Activated CD8-positive, alpha-beta memory T cell treated with anti-CD3 and anti-CD28 coated beads, Interleukin-2, amount 50 U/mL, for 24 hours (primary cell): ENCODE measurements at regions not wholly inside any gene's neighbourhood (a gene's known extent, or its start where the extent isn't known, plus 50 kb on each side); places are given as distances from the start of the nearest gene placed in this dataset.

Experiments used
- DNase-seq: peaks from one replicate; pipeline ENCODE4 v3.0.0-alpha.2; 2020; ENCODE audit errors: extremely low read depth

DNA sequence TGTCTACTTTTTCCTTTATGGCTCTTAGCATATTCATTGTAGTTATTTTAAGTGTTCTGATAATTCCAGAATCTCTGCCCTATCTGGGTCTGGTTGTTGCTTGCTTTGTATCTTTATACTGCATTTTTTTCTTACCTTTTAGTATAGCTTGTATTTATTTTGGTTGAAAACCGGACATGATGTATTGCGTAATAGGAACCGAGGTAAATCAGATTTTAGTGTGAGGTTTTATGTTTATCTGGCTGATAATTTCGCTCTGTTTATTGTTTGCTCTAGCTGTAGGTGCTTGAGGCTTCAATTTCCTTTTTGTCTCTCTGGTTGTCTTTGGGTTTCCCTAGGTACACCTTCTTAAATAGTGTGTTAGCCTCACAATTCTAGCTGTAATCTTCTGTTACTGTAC, 263.8 kb upstream of the LCORL start:
- no peak for DNase-seq

GRCh38 chr4:18278244-18278643, 256.7 kb upstream of the LCORL start:
- no peak for DNase-seq

DNA sequence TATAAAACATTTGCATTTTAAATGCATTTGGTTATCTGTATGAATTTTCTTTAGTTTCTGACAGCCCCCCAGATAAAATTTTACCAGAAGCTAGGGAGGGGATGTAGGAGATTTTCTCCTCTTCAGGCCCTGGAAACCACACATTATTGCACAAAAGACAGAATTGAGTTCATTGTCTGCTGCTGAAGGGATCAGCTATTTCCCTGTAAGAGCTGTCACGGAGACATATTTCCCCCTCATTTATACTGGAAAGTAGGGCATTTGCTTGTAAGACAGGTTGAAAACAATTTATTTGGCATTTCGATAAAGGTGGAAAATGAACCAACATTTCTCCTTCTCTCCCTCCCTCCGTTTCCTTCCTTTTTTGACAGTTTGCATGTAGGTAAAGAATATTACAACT, 241.3 kb upstream of the LCORL start:
- DNase-seq, result no peak

GRCh38 chr4:18252052-18252451, 230.5 kb upstream of the LCORL start:
- no peak for DNase-seq

DNA sequence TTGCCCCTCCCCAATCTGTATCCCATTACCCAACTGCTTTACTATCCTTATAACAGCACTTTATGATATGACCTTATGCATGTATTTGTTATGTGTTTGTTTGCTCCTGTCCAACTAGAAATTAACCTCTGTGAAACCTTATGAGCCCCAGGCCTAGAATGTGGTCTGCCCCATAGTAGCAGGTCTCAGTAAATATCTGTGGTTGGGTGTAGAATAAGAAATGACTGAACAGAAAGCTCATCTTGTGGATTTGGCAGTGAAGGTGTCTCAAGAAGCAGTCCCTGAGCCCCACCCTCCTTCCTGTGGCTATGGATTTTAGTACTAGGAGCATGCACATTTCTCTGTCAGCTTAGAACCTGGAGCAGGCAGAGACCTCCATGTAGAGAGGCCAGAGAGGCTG, 229.0 kb upstream of the LCORL start:
- DNase-seq, result no peak

- DNase-seq, result no peak
Observed at GRCh38 chr4:18248611-18249010, 227.1 kb upstream of the LCORL start.

DNA sequence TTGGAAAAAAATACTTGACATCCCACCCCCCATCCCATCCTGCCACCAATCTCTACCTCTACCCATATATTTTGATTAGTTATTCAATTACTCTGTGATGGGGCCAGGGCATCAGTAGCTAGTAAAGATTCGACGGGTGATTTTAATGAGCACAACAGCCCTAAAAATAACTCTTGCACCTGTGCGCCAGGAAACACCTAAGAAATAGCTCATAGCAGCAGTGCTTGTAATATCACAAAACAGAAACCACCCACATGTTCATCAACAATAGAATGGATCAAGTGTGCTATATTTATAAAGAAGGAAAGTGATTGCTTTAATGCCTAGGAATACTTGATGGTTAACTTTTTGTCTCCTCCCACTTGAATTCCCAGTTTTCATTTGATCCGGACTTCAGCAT, 225.6 kb upstream of the LCORL start:
- DNase-seq, result no peak

DNA sequence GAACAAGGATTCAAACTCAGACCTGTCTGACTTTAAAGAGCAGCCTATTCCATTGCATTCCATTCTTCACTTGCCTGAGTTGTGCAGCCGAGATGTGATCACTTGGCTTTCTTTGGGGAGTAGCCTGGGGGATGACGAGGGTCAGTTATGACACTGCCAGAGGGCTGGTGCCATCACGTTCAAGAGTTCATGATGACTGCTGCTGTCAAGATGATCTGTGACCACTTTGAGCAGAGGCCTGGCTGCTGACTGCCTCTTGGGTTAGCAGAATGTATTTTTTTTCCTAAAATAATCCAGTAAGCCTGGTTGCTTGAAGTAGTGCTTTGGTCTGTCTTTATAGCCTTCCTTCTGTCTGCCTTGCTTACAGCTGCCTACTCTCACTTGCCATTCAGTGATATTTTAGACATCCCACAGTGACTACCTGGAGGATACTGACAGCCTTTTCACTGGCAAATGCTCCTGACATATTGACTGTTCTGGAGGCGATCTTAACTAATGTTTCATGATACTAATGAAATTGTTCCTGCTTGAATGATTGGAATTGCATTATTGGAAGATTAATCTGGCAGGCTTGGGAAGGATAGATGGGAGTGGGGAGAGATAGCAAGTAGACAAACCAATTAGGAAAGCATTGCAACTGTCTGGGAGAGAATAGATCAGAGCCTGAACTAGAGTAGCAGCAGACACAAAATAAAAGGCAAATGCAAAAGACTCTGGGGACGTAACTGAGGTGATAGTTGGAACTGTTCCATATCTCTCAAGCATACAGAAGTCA, 221.6 kb upstream of the LCORL start:
- DNase-seq, result no peak

DNA sequence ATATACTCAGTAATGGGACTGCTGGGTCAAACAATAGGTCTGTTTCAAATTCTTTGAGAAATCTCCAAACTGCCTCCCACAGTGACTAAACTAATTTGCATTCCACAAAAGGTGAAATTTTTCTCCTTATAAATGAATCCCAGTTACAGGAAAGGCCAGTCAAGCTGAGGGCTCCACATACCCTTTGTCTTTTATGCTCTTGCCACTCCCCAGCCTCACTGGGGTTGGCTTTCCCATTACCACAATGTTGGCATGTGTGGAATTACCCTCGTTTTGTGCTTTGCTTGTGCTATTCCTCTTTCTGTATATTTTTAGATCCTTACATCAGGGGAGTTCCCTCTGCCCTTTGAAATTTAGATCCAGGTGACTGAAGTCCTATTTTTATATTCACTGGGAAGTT, 220.2 kb upstream of the LCORL start:
- DNase-seq, result no peak

GRCh38 chr4:18234108-18234507, 212.6 kb upstream of the LCORL start:
- DNase-seq, result no peak

DNA sequence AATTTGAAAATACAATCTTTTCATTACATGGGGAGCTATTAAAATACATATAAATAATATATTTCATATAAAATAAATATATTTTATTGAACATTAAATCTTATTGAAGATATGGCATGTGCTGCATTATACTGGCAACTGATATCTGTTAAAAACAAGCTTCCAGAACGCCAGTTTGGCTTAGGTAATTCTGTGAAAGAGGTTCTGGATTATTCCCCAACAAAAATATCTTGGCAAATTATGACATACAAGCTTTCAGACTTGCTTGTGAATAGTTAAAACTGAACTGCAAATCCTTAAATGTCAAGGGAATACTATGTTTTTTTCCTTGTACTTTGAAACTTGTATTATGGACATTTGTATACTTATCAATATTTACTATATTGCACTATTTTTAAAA, 210.2 kb upstream of the LCORL start:
- no peak for DNase-seq

DNA sequence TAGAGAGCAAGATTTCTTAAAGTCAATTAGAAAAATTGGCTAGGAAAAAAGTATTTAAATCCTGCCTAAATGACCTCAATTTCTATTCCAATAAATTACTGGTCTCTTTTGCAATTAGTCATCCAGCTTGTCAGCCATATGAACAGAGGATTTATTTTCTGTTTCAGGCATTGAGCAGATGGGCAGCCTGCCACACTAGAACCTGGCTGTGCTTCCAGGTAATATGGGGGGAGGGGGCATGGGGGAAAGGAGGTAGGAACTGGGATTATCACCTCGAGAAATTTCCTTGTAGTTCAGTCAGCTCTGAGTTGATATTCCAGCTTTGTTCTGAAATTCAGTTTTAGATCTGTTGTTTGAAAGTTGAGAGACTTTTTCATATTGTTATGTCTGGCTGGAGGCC, 206.3 kb upstream of the LCORL start:
- DNase-seq, result no peak

- no peak for DNase-seq
Observed at GRCh38 chr4:18214411-18215055, 193.0 kb upstream of the LCORL start.

- DNase-seq, result no peak
Observed at GRCh38 chr4:18213576-18214198, 192.1 kb upstream of the LCORL start.

DNA sequence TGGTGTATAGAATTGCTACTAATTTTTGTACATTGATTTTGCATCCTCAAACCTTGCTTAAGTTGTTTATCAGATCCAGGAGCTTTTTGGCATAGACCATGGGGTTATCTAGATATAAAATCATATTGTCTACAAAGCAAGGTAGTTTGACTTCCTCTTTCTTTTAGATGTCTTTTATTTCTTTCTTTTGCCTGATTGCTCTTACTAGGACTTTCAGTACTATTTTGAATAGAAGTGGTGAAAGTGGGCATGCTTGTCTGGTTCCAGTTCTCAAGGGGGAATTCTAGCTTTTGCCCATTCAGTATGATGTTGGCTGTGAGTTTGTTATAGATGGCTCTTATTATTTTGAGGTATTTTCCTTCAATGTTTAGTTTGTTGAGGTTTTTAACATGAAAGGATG, 187.9 kb upstream of the LCORL start:
- DNase-seq, result no peak

DNA sequence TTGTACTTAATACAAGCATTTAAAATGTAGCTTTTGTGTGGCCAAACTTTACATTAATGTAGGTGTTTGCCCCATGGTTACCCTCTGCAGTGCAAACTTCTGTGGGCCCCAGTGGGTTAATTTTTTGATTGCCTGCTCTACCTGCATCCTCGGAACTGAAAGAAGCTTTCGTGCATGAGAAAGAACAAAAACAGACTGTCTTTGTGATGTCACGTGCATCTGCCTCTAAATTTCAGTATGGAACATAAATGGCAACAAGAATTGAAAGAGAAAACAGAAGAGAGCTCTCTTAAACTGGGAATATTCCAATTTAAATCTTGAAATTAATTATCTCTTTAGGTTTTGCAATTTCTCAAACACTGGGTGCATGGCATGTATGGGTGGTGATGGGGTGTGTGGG, 182.4 kb upstream of the LCORL start:
- no peak for DNase-seq

GRCh38 chr4:18202486-18202885, 180.9 kb upstream of the LCORL start:
- DNase-seq, result no peak

DNA sequence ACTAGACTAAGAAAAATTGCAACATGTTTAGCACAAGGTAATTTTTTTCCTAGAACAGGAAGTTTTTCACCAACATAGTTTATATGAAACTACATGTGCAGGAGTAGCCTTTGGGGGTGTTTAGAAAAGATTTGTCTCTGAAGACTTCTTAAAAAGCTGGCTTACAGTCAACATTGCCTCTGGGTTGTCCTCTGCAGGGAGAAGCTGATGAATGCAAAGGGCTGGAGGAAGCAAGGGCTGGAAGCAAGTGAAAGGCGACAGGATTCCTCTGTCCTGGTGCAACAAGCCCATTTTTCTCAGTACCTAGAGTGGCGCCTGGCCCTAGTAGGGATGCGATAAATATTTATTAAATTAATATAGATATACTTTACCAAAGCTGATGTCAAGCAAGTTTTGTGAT, 180.3 kb upstream of the LCORL start:
- DNase-seq, result no peak

GRCh38 chr4:18198653-18199052, 177.1 kb upstream of the LCORL start:
- no peak for DNase-seq

GRCh38 chr4:18197467-18197866, 175.9 kb upstream of the LCORL start:
- DNase-seq, result no peak

GRCh38 chr4:18194278-18194677, 172.7 kb upstream of the LCORL start:
- no peak for DNase-seq

DNA sequence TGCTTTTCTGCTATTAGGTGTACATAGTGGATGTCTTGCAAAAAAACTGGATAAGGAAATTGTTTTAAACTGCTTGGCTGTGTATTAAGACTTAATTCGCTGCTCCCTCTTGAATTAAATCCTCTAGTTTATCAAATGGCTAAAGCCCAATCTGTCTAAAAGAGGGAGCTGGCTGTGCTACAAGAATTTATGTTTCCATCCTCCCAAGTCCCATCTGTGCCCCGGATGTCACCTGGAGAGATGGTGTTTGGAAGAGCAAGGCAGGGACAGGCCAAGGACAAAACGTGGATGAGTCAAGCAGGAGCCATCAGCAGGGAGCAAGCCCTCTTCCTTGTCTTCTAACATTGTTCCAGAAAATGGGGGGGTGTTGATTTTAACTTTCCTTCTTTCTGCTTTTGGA, 171.3 kb upstream of the LCORL start:
- no peak for DNase-seq

DNA sequence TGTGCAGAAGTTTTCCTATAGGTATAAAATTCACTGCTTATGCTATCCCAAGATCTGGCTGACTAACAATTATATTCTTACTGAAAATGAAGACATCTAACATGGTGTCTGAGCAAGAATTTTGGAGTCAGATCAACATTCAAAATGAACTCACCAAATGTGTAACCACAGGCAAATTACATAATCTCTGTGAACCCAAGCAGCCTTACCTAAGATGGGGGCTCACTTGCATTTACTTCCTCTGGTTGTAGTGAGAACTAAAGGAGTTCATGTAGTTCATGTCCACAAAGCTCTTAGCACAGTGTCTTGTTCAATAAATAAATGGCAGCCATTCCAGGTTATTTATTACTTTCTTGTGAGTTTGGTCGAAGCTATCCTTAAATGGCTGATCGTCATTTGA, 163.9 kb upstream of the LCORL start:
- DNase-seq, result no peak
